ENCODE measurements at regions not wholly inside any gene's neighbourhood (a gene's known extent, or its start where the extent isn't known, plus 50 kb on each side); places are given as distances from the start of the nearest gene placed in this dataset.

GRCh38 chr5:168192120-168192519, 99.3 kb upstream of the WWC1 start:
- TF ChIP-seq EZH2phosphoT487 (IDR thresholded peaks at IDR 0.05; ENCODE audit: borderline replicate concordance, low read depth, low read length) = no peak
- TF ChIP-seq, protein P1, sequence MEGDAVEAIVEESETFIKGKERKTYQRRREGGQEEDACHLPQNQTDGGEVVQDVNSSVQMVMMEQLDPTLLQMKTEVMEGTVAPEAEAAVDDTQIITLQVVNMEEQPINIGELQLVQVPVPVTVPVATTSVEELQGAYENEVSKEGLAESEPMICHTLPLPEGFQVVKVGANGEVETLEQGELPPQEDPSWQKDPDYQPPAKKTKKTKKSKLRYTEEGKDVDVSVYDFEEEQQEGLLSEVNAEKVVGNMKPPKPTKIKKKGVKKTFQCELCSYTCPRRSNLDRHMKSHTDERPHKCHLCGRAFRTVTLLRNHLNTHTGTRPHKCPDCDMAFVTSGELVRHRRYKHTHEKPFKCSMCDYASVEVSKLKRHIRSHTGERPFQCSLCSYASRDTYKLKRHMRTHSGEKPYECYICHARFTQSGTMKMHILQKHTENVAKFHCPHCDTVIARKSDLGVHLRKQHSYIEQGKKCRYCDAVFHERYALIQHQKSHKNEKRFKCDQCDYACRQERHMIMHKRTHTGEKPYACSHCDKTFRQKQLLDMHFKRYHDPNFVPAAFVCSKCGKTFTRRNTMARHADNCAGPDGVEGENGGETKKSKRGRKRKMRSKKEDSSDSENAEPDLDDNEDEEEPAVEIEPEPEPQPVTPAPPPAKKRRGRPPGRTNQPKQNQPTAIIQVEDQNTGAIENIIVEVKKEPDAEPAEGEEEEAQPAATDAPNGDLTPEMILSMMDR (conservative IDR thresholded peaks at IDR 0.05; ENCODE audit: low read length) = no peak
- no peak overlapping the region for H2AFZ ChIP-seq (ENCODE audit: low read length)
- H3K9me2 ChIP-seq (ENCODE audit: insufficient read depth, low read length) = no peaks in the 10 kb centered on the region
- H3K27ac ChIP-seq (ENCODE audit: low read depth, low read length, poor library complexity, severe bottlenecking) = no peak overlapping the region
- no peaks in the 10 kb centered on the region for H3K4me1 ChIP-seq (ENCODE audit: insufficient read depth, low read length, poor library complexity, severe bottlenecking)
- POLR2A ChIA-PET = no interaction called here
- H3K36me3 ChIP-seq (ENCODE audit: insufficient read depth, low read length) = no peaks in the 10 kb centered on the region
- DNase-seq (ENCODE audit: low spot score) = no peak
- BruUV-seq (replicated peaks) = no TSS peak
- H3K79me2 ChIP-seq (ENCODE audit: insufficient read depth, low read depth, low read length) = no peaks in the 10 kb centered on the region
- H3K4me3 ChIP-seq (ENCODE audit: low read depth, low read length, poor library complexity, severe bottlenecking) = no peak overlapping the region
- no peak overlapping the region for H3K4me2 ChIP-seq (ENCODE audit: low read length)
- H4K20me1 ChIP-seq (ENCODE audit: insufficient read depth, low read length) = no peaks in the 10 kb centered on the region
- H3K9me3 ChIP-seq (ENCODE audit: low read length) = no peaks in the 10 kb centered on the region
- intact Hi-C loops (cut with micrococcal nuclease; ENCODE audit: unreplicated experiment) = no loop called here
- CTCF ChIA-PET (ENCODE audit: unreplicated experiment) = interaction anchor here (0.6 kb wide), 1 partner anchor 27 kb away, joined by 5 read pairs; no protein-coding TSS in a partner anchor

- no peak for TF ChIP-seq EZH2phosphoT487 (IDR thresholded peaks at IDR 0.05; ENCODE audit: borderline replicate concordance, low read depth, low read length)
- TF ChIP-seq, protein P1 (conservative IDR thresholded peaks at IDR 0.05; ENCODE audit: low read length) = no peak
- H3K9me2 ChIP-seq (ENCODE audit: insufficient read depth, low read length) = no peaks in the 10 kb centered on the region
- no peak overlapping the region for H2AFZ ChIP-seq (ENCODE audit: low read length)
- H4K20me1 ChIP-seq (ENCODE audit: insufficient read depth, low read length) = no peaks in the 10 kb centered on the region
- no peak for DNase-seq (ENCODE audit: low spot score)
- H3K36me3 ChIP-seq (ENCODE audit: insufficient read depth, low read length) = no peaks in the 10 kb centered on the region
- no peak overlapping the region for H3K27ac ChIP-seq (ENCODE audit: low read depth, low read length, poor library complexity, severe bottlenecking)
- no peaks in the 10 kb centered on the region for H3K9me3 ChIP-seq (ENCODE audit: low read length)
- H3K4me2 ChIP-seq (ENCODE audit: low read length) = no peak overlapping the region
- POLR2A ChIA-PET = no interaction called here
- no TSS peak for BruUV-seq (replicated peaks)
- CTCF ChIA-PET (ENCODE audit: unreplicated experiment) = no interaction called here
- H3K4me3 ChIP-seq (ENCODE audit: low read depth, low read length, poor library complexity, severe bottlenecking) = no peak overlapping the region
- no peaks in the 10 kb centered on the region for H3K79me2 ChIP-seq (ENCODE audit: insufficient read depth, low read depth, low read length)
- no peaks in the 10 kb centered on the region for H3K4me1 ChIP-seq (ENCODE audit: insufficient read depth, low read length, poor library complexity, severe bottlenecking)
- intact Hi-C loops (cut with micrococcal nuclease; ENCODE audit: unreplicated experiment) = no loop called here
Measured at GRCh38 chr5:168193493-168194250, 97.8 kb upstream of the WWC1 start.

GRCh38 chr5:168195110-168195509, 96.3 kb upstream of the WWC1 start:
- Histone ChIP-seq H3K9me3 (ENCODE audit: low read length) (no peaks in the 10 kb centered on the region), H3K27ac (ENCODE audit: low read depth, low read length, poor library complexity, severe bottlenecking) (no peak overlapping the region), H3K36me3 (ENCODE audit: insufficient read depth, low read length) (no peaks in the 10 kb centered on the region), H2AFZ (ENCODE audit: low read length) (no peak overlapping the region), H3K4me2 (ENCODE audit: low read length) (no peak overlapping the region), H4K20me1 (ENCODE audit: insufficient read depth, low read length) (no peaks in the 10 kb centered on the region), H3K4me3 (ENCODE audit: low read depth, low read length, poor library complexity, severe bottlenecking) (no peak overlapping the region), H3K4me1 (ENCODE audit: insufficient read depth, low read length, poor library complexity, severe bottlenecking) (no peaks in the 10 kb centered on the region), H3K9me2 (ENCODE audit: insufficient read depth, low read length) (no peaks in the 10 kb centered on the region), H3K79me2 (ENCODE audit: insufficient read depth, low read depth, low read length) (no peaks in the 10 kb centered on the region)
- no peak for TF ChIP-seq EZH2phosphoT487 (IDR thresholded peaks at IDR 0.05; ENCODE audit: borderline replicate concordance, low read depth, low read length)
- TF ChIP-seq, protein P1 (conservative IDR thresholded peaks at IDR 0.05; ENCODE audit: low read length) = no peak
- ChIA-PET POLR2A (interaction anchor here (0.6 kb wide), 1 partner anchor 242 kb away, joined by 3 read pairs; no protein-coding TSS in a partner anchor), CTCF (ENCODE audit: unreplicated experiment) (no interaction called here)
- BruUV-seq (replicated peaks) = no TSS peak
- DNase-seq (ENCODE audit: low spot score) = no peak
- intact Hi-C loops (cut with micrococcal nuclease; ENCODE audit: unreplicated experiment) = no loop called here
